ENCODE measurements at regions not wholly inside any gene's neighbourhood (a gene's known extent, or its start where the extent isn't known, plus 50 kb on each side); places are given as distances from the start of the nearest gene placed in this dataset.

GRCh38 chr20:25136056-25136455 lies 54.1 kb upstream of the VSX1 start:
- Histone ChIP-seq H3K79me2 (ENCODE audit: control insufficient read depth, insufficient read depth, low read length) (no peaks in the 10 kb centered on the region), H3K36me3 (ENCODE audit: control insufficient read depth, insufficient read depth, low read length) (no peaks in the 10 kb centered on the region), H3K4me1 (replicated peaks in 1 of 2; ENCODE audit: control insufficient read depth in 2 of 2, insufficient read depth in 2 of 2, low read length in 2 of 2) (no peaks in the 10 kb centered on the region), H4K20me1 (replicated peaks; ENCODE audit: control insufficient read depth, insufficient read depth, low read length) (no peaks in the 10 kb centered on the region), H3K4me2 (ENCODE audit: insufficient read depth, low read length) (no peak overlapping the region), H3K9me3 (replicated peaks; ENCODE audit: control insufficient read depth, insufficient read depth, low read depth, low read length) (no peaks in the 10 kb centered on the region), H3K4me3 (no peak overlapping the region), H3K27me3 (ENCODE audit: control insufficient read depth in 2 of 2, insufficient read depth in 2 of 2, low read length in 2 of 2) (peaks cover 4 to 9% of the 10 kb centered on the region in 2 experiments; a peak in 4 of 5 replicates), H3K27ac (ENCODE audit: extremely low read depth, low read depth, low read length) (no peak overlapping the region), H3K9me1 (ENCODE audit: control insufficient read depth, insufficient read depth, low read length) (no peaks in the 10 kb centered on the region), H3K9ac (ENCODE audit: insufficient read depth in 1 of 2, low read depth in 2 of 2, low read length in 2 of 2) (no peak overlapping the region), H2AFZ (ENCODE audit: low read depth, low read length) (no peak overlapping the region)
- ChIA-PET CTCF (ENCODE audit: low intra/inter-chr PET ratio) (no interaction called here), POLR2A (no interaction called here)
- in situ Hi-C loops (cut with MboI) (no loop called here), intact Hi-C loops (cut with micrococcal nuclease) (no loop called here)
- ATAC-seq: no peak
- 13% methylated on average over 1 of the region's 1 CpG for WGBS (ENCODE audit: insufficient coverage, low coverage, missing lambda C conversion rate)
- no peak for DNase-seq (ENCODE audit: extremely low read depth in 1 of 4, low spot score in 3 of 4)
- FAIRE-seq: no peak
- BruUV-seq (replicated peaks): no TSS peak
- TF ChIP-seq THAP7 (CRISPR knock-in tag; IDR thresholded peaks at IDR 0.05) (no peak), OTX1 (CRISPR knock-in tag; IDR thresholded peaks at IDR 0.05) (no peak), RBFOX2 (IDR thresholded peaks at IDR 0.05; ENCODE audit: low read depth, low read length) (no peak), TAF9B (IDR thresholded peaks at IDR 0.05; ENCODE audit: partially characterized antibody) (no peak), ZNF324 (CRISPR knock-in tag; IDR thresholded peaks at IDR 0.05) (no peak), ATF4 (CRISPR knock-in tag; IDR thresholded peaks at IDR 0.05) (no peak), TEAD1 (CRISPR knock-in tag; IDR thresholded peaks at IDR 0.05) (no peak), NBN (IDR thresholded peaks at IDR 0.05; ENCODE audit: low read depth) (no peak), ESRRB (CRISPR knock-in tag; IDR thresholded peaks at IDR 0.05; ENCODE audit: borderline replicate concordance) (no peak), ZNF143 (CRISPR knock-in tag; IDR thresholded peaks at IDR 0.05) (no peak), NCOA4 (IDR thresholded peaks at IDR 0.05; ENCODE audit: partially characterized antibody) (no peak), MED1 (CRISPR knock-in tag; IDR thresholded peaks at IDR 0.05; ENCODE audit: borderline replicate concordance) (no peak), FOSL1 (tag; conservative IDR thresholded peaks at IDR 0.05) (no peak)
- TF ChIP-seq, protein P1, sequence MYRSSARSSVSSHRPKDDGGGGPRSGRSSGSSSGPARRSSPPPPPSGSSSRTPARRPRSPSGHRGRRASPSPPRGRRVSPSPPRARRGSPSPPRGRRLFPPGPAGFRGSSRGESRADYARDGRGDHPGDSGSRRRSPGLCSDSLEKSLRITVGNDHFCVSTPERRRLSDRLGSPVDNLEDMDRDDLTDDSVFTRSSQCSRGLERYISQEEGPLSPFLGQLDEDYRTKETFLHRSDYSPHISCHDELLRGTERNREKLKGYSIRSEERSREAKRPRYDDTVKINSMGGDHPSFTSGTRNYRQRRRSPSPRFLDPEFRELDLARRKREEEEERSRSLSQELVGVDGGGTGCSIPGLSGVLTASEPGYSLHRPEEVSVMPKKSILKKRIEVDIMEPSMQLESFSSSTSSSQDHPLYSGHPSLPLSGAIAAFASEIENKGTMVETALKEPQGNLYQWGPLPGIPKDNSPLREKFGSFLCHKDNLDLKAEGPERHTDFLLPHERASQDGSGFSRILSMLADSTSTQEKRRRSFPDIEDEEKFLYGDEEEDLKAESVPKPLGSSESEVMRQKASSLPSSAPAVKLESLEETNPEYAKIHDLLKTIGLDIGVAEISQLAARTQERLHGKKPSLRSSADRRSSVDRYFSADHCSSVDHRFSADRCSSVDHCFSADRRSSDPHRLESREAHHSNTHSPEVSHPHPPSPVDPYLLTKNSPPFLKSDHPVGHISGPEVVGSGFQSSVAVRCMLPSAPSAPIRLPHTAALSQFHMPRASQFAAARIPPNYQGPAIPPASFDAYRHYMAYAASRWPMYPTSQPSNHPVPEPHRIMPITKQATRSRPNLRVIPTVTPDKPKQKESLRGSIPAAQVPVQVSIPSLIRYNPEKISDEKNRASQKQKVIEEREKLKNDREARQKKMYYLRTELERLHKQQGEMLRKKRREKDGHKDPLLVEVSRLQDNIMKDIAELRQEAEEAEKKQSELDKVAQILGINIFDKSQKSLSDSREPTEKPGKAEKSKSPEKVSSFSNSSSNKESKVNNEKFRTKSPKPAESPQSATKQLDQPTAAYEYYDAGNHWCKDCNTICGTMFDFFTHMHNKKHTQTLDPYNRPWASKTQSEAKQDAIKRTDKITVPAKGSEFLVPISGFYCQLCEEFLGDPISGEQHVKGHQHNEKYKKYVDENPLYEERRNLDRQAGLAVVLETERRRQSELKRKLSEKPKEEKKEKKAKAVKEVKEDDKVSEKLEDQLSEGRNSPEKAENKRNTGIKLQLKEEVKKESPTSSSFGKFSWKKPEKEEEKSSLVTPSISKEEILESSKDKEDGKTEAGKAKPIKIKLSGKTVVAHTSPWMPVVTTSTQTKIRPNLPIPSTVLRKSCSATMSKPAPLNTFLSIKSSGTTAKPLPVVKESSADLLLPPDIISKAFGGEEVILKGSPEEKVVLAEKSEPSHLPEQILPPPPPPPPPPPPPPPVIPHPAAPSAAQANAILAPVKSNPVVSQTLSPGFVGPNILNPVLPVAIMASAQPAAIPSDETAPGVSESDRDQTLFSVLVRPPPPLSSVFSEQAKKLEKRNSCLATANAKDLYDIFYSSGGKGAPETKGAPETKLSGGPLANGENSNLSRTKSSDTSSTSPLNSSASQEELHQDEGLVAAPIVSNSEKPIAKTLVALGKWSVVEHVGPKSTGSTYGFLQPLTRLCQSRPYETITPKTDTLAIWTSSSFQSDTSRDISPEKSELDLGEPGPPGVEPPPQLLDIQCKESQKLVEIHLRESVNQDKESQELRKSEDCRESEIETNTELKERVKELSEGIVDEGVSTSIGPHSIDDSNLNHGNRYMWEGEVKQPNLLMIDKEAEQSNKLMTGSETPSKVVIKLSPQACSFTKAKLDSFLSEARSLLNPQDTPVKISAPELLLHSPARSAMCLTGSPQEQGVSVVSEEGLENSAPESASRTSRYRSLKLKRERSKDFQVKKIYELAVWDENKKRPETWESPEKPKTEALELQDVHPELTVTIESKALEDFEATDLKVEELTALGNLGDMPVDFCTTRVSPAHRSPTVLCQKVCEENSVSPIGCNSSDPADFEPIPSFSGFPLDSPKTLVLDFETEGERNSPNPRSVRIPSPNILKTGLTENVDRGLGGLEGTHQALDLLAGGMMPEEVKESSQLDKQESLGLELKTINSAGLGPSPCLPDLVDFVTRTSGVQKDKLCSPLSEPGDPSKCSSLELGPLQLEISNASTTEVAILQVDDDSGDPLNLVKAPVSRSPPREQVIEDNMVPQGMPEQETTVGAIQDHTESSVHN (IDR thresholded peaks at IDR 0.05; ENCODE audit: borderline replicate concordance in 1 of 2, low read depth in 1 of 2): no peak

Data from K562 (cell line).